Stimulated activated CD4-positive, alpha-beta T cell treated with anti-CD3 and anti-CD28 coated beads, Interleukin-2, amount 100 ng/mL, for 4 hours (primary cell): ENCODE measurements at regions not wholly inside any gene's neighbourhood (a gene's known extent, or its start where the extent isn't known, plus 50 kb on each side); places are given as distances from the start of the nearest gene placed in this dataset.

Experiments
- DNase-seq: peaks from one replicate; pipeline ENCODE4 v3.0.0-alpha.2; 2020; ENCODE audit warnings: low read depth

DNA sequence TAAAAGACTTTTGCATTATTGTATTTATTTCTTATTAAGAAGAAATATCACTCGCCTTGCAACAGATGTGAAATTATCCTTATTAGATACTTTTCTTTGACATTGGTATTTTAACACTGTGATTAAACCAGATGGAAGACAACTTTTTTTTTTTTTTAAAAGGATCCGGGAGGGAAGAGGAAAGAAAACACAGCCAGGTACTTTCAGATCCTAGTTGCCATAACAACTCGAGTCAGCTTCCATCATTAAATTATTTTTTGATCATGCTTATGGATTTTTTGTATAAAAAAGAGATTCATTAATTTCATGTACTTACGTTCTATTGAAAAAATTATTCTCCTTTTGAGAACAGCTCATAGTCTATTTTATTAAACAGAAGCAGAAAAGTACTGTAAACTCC, 515.7 kb downstream of the TBC1D4 start:
- no peak for DNase-seq

DNA sequence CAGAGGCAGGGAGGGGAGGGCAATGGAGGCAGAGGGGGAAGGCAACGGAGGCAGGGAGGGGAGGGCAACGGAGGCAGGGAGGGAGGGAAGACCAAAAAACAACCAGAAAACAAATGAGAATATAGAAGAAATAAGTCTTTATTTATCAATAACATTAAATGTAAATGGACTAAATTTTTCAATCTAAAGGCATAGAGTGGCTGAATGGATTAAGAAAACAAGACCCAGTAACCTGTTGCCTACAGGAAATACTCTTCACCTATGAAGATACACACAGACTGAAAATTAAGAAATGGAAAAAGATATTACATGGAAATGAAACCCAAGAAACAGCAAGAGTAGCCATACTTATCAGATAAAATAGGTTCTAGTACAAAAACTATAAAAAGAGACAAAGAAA, 536.3 kb downstream of the TBC1D4 start:
- no peak for DNase-seq

DNA sequence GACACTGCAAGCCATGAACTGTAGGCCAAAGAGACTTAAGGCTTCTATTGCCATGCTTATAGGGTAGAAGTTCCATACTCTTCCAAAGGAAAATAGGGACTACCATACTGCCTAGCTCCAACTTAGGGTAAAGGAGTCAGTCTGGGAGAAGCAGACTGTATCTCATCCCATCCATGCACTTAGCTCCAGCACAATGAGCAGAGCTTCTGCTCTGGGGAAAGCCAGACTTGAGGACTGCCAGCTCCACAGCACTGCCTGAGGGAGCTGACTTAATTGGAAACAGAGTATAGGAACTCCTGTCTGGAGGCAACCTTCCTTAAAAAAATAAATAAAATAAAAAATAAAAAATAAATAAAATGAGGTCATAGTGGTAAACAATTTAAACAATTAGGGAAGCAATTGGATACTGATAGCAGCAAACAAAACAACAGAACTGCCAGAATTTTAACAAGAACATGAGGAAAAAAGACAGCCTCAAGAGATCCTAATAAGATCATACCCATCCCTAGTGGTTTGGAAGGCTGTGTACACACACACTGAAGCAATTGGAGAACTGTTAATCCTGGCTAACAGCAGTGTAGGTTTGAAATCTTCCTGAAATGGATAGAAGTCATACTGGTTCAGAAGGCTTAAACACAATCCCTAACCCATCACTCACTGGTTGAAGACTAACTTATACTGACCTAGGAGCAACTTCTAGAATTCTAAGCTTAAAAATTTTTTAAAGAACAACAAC, 550.1 kb downstream of the TBC1D4 start:
- no peak for DNase-seq

DNA sequence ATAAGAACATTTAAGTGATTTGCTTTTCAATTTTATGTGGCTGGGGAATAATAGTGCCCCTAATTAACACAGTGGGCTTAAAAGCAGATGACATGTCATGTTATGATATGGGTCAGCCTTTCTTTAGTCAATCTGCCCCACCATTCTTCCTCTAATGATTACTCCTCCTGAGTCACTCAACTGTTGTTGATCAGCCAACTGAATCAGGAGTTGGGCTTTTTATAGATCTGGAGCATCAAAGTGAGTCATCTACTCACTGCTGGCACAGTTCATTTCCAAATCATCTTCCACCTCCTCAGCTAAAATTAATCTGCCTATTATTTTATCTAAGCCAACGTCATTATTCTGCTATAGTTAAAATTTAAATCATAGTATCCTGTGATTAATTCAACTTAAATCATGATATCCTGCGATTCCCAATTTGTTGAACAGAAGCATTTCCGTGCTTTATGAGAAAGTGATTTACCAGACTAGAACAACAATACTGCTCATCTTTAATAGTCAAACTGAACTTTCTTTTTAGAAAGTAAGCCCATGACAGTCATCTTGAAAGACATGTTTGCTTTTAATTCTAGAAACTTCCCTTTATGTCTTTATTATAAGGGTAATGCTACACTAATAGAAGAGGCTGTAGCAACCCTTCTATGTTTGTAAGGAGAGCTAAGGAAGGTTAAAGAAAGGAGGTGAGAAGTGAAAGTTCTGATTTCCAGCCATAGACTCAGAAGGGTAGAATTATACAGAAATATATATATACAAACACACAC, 551.4 kb downstream of the TBC1D4 start:
- DNase-seq: no peak

DNA sequence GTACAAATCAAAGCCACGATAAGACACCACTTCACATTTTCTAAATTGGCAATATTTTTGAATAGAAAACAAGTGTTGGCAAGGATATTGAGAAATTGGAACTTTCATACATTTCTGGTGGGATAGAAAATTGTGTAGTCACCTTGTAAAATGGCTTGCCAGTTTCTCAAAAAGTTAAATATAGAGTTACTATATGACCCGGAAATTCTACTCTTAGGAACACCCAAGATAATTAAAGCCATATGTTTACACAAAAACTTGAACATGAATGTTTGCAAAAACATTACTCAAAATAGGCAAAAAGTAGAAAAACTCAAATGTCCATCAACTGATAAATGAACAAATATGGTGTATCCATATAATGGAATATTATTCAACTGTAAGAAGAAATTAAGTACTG, 552.5 kb downstream of the TBC1D4 start:
- DNase-seq: no peak

DNA sequence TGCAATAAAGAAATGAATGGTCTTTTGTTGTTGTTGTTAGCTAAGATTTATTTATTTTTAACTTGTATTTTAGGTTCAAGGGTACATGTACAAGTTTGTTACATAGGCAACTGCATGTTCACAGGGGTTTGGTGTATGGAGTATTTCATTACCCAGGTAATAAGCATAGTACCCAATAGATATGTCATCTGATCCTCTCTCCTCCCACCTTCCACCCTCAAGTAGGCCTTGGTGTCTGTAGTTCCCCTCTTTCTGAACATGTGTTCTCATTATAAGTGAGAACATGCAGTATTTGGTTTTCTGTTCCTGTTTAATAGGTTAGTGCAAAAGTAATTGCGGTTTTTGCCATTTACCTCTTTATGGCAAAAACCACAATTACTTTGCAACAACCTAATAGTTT, 554.1 kb downstream of the TBC1D4 start:
- no peak for DNase-seq

DNA sequence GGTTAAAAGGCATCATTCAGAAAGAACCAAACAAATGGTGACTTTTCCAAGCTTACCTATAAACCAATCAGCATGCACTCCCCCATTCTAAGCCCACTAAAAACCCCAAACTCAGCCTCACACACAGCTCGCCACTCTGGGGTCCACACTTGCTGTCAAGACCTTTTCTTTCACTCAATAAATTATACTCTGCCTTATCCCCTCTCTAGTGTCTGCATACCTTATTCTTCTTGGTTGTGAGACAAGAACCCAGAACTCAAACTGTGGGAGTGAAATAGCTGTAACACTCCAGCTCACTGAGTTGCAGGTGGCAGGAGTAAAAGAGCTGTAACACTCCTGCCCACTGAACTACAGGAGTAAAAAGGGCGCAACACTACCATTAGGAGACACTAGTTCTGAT, 559.0 kb downstream of the TBC1D4 start:
- DNase-seq: no peak

DNA sequence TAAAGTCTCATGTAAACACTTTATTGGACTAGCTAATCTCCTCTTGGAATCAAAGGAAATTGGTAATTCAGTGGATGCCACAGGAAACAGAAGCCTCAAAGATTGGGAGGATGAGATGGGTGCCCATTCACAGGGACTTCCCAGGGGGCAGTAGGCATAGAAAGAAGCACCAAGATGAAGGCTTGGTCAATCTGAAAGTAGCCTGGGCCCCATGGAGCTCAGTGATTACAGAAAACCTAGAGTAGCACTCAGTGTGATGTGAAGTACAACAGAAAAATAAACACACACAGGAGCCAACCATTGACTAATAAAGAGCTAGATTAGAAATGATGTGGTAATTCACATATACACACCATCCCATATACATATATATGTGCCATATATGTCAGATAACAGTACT, 560.6 kb downstream of the TBC1D4 start:
- DNase-seq: no peak

DNA sequence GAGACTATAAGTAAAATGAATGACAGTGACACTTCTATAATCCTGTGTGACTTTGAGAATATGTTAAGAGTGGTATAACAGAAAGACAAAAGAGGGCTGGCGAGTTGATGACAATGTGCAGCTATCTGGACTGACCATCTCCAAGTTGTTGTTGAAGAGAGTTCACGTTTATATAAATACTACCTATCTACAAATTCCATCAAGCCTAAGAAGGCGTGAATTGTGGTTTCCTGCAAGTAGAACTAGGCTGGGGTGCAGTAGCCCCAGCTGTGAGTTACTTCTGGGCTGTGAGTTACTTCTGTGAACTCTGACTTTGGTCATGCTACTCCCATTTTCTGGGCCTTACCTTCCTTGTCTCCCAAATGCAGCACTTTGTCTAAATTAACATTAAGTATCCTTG, 561.0 kb downstream of the TBC1D4 start:
- no peak for DNase-seq

DNA sequence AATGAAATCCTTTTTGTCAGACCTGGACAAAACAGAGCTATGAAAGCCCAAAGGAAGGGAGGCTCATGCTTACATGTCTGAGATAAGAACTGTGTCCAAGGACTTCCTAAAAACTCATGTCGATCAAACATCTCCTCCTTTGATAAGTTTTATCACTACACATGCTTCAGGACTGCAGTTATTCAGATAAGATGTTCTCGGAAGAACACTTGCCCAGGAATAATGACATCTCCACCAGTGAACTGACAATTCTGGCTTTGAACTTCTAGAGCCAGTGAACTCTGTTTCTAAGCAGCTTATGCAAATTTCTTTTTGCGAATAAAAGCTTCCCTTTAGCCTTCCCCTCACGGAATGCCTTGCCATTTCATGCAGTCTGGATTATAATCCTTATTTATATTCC, 561.6 kb downstream of the TBC1D4 start:
- DNase-seq: no peak

DNA sequence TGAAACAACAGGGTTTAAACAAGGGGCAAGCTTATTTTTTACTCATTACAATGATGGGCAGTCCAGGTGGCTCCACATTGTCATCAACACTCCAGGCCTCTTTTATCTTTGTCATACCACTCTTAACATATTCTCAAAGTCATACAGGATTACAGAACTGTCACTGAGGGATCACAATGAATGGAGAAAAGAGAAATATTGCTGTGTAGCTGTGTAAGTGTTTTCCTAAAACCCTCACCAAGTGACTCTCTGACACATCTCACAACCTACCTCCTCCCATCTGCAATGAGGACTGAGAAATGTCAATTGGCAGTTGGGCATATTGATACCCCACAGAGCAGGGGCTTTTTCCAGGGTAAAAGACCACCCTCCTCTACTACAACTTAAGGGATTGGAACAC, 562.1 kb downstream of the TBC1D4 start:
- DNase-seq: no peak

DNA sequence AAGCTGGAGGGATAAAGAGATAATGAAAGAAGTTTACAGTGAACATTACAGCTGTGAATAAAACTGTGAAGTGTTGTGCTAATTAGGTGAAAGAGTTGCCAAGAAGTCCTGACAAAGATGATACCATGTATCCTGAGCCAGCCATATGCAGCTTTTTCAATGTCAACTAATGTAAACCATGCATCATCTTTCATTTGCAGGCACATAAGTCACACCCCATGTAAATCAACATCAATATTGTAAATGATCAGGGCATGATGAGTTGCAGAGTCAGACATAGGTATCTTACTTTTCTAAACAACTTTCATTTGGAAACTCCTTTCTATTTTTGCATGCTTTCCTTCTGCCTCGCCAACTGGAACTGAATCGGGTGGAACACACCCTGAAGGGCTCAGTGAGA, 569.1 kb downstream of the TBC1D4 start:
- no peak for DNase-seq

DNA sequence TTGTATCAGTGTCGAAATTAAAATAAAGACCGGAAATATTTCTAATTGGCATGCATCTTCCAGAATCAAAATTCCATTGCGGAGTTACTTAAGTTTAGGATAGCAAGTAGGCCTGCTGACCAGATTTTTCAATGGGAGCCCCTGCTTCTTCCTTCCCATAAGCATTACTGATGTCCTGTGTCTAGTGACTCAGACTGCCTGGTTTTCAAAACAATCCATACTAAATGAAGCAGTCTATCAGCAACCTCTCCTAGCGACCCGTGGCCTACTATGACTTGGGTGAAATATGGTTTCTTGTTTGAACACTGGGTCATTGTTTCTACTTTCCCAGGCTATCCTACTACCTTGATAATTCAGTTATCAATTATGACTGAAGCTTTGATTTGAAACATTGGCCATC, 571.6 kb downstream of the TBC1D4 start:
- no peak for DNase-seq

DNA sequence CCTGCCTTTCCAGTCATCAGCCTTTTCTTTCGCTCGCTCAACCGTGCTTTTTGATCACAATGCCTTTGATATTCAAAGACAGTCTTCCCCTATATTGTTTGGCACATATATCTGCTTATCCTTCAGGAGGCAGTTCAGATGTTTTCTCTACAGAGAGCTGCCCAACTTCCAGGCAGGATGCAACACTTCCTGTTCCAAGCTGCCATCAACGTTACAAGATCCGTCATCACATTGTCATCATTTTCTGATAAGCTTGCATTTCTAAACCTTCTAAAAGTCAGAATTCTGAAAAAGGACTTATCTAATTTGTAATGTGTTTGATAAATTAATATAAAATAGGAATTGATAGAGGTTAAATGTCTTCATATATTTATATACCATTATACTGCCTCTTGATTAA, 574.2 kb downstream of the TBC1D4 start:
- DNase-seq: no peak

DNA sequence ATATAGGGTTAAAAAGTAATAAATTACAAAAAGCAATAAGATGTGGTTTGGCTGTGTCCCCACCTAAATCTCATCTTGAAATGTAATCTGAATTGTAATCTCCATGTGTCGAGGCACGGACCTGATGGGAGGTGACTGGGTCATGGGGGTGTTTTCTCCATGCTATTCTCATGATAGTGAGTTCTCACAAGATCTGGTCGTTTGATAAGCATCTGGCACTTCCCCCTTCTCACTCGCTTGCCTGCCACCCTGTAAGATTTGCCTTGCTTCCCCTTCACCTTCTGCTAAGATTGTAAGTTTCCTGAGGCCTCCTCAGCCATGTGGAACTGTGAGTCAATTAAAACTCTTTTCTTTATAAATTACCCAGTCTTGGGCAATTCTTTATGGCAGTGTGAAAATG, 577.4 kb downstream of the TBC1D4 start:
- no peak for DNase-seq

DNA sequence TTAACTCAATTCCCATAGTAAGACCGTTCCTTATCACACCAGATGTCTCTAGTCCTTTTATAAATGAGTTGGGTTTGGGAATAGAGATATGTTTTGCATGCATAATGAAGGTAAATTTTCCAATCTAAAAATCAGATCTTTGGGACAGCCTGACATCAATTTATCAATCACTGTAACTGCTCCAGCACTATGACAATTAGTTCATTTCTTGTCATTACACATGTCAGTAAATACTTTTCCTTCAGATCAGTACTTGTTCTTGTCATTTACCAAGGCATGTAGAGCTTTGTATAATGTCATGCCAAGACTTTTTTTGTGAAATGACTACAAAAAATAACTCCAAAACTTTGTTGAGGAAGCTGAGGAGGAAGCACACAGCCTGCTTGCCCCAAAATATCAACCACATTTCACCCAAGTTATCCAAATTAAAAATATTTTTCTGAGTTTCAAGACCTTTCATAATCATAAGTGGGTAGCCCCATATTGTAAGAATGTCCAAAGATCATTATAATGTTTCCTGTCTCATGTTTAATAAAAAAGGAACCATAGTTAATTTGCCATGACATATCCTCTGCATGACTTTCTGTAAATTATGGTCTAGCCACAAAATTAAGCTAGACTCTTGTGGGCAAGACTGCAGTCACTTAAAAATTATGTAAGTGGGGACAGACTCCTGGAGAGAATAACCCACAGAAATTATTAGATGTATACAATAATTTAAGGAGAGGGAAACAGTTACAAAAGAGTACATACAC, 586.8 kb downstream of the TBC1D4 start:
- no peak for DNase-seq

DNA sequence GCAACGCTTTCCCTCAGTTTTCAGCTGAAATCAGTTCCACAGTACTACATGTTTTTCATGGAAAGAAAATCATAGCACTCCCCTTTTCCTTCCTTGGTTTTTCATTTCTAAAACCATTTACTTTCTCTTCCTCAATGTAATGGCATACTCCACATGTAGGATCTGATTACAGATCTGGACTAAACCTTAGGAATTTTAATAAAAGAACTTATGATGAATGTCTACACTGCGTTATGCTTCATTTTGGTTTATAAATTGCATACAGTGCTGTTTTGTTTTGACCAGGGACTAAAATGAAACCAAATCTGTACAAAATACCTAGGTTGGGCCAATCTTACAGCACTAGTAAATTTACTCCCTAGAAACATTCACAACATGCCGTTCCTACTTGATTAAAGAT, 589.9 kb downstream of the TBC1D4 start:
- no peak for DNase-seq

DNA sequence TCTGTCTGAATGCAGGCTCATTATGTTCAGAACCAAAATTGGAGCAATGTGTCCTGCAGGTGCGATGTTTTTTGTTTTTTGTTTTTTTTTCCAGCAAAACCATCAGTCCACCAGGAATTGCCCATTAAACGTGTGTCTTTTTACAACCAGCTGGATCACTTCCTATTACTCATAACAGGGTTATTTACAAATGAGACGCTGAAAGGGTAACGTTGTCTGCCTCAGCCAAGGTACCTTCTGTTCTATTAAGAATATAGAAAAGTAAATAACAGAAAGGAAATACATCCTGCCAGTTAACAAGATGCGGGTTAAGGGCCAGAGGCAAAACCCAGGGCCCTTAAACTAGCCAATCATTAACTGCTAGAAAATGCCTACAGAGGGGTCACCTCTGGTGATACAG, 590.4 kb downstream of the TBC1D4 start:
- DNase-seq: no peak

DNA sequence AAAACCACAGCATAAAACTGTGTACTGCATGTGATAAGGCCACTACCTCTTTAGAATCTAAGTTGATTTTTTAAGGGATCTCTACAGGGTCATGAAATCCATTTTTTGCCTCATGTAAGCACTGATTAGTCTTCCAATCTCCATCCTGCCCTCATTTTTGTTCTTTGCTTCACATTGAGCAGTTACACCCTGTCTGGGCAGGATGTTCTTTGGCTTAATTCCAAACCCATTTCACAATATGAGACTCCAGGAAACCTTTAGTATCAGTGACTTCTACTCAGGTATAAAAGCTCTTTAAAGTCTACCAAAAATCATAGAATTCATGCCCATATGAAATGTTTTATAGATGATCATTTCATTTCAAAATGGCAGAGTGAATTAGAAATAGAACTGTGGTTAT, 592.6 kb downstream of the TBC1D4 start:
- no peak for DNase-seq

DNA sequence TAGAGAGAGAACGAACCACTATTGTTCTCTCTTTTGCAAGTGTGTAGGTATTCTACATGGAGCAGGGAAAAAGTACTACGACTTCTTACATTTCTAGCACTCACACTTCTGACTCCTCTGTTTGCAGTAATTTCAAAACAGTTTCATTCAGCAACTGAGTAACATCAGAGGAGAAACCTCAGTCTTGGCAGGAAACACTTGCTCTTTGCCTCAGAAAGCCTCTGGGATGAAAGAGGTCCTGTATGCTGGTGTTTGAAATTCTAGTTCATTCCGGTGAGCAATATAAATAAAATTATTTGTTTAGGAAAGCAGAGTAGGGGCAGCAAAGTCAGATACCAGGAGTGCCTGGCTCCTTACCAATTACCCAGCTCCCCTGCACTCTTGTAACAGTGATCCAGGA, 595.5 kb downstream of the TBC1D4 start:
- DNase-seq: no peak

DNA sequence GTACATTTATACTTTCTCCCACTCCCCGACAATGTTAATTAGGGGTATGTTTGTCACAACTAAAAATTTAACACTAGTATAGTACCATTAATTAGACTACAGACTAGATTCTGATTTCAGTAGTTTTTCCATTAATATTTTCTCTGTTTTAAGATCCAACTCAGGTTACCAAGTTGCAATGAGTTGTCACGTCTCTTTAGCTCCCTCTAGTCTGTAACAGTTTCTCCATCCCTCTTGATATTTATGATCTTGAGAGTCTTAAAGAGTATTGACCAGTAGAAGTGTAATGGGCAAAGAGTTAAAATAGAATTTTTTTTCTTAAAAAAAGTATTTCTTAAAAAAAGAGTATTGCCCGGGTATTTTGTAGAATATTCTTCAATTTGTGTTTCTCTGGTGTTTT, 598.1 kb downstream of the TBC1D4 start:
- no peak for DNase-seq

DNA sequence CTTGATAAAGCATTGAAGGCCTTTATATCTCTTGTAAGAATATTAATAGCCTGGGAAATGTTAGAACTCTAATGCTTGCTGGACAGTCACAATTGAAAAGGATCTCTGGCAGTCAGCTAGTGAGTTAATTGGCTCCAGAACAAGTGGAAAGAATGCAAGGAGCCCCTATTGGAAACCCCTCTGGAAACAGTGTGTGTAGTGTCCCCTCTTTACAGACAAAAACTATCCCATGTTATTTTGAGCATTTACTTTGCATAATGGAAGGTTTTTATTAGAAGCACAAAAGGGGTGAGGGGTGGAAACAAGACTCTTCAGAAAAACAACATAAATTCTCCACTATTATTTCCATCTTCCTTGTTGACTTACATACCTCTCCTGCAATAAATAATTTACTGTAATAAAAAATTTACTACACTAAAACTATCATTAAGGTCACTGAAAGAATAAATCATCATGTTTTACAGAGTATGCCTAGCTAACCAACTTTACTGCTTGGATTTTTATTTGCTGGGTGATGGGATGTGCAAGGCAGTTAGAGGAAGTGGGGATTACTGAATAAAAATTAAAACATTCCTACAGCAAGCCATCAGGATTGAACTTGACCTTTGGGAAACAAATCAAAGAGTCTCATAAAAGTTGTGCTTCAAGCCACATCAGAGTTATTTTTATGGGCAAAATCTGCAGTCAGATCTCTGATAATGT, 610.4 kb downstream of the TBC1D4 start:
- DNase-seq: no peak

DNA sequence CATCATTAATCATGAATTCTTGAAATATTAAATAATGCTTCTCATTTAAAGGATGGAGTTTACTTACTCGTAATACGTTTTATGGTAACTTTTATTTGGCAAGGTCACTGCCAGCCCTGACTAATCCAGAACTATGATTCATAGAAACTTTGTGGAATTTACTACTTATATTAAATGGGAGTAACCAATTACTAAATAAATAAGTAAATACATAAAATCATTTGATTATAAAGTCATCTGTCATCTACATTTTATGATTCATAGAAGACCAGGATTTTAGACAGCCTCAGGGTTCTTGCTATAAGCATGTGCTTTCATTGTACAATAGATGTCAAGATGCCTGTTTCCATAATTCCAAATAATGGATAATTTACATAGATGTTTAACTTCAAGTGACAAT, 611.1 kb downstream of the TBC1D4 start:
- DNase-seq: no peak
